Activated CD4-positive, CD25-positive, alpha-beta regulatory T cell treated with anti-CD3 and anti-CD28 coated beads, Interleukin-2, amount 50 U/mL, for 24 hours (primary cell): ENCODE measurements at regions not wholly inside any gene's neighbourhood (a gene's known extent, or its start where the extent isn't known, plus 50 kb on each side); places are given as distances from the start of the nearest gene placed in this dataset.

Experiments
- ATAC-seq, 2 donors: fragments of 150-1000 bp; cut with Tn5 transposase; one replicate each; pipeline ENCODE4 v1.10.0; 2021; ENCODE audit warnings: mild to moderate bottlenecking in 1 of 2, moderate library complexity in 1 of 2

DNA sequence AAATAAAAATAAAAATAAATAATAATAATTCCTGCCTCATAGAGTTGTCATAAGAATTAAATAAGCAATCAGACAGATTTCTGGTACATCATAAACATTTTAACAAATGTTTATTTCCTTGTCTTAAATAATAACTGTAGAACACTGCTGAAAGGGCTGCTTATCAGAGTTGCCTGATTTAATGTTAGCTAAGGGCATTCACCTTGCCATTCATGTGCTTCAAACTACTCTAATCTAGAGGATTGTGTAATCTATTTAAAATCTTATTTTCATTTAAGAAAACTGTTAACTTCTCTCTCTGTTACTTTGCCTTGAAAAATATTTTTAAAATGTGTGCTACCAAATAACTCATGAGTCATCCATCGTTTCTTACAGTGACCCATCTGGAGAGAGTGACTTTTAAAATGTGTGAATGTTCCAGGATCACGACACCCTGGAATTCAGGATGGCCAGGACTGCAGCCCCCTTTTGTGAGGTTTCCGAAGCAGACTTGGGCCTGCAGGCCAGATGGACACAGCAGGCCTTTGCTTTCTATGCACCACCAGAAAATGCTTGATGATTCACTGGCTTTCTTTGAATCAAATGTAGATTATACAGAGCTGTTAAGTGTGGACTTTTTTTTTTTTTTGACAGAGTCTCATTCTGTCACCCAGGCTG is 109.1 kb upstream of the TNS3 start:
- ATAC-seq = no peak

DNA sequence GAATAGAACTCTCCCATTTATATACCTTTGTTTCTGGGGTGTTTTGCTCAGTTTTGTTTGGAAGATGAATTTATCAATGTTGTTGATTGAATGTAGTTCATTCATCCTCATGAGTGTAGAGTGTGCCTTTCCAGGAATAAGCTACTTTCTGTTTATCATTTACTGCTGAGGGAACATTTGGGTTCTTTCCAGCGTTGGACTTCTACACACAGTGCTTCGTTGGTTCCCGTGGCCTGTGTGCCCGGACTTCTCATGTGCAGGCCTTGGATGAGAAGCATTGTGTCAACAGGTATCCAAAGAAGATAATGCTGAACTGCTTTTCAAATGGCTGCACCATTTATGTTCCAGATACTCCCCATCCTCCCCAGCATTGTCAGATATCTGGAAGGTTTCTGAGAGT is 107.6 kb upstream of the TNS3 start:
- ATAC-seq = no peak

- no peak for ATAC-seq
These were observed 106.6 kb upstream of the TNS3 start for GRCh38 chr7:47688311-47689100.

- ATAC-seq = no peak
These were observed 103.9 kb upstream of the TNS3 start for GRCh38 chr7:47685712-47686376.

DNA sequence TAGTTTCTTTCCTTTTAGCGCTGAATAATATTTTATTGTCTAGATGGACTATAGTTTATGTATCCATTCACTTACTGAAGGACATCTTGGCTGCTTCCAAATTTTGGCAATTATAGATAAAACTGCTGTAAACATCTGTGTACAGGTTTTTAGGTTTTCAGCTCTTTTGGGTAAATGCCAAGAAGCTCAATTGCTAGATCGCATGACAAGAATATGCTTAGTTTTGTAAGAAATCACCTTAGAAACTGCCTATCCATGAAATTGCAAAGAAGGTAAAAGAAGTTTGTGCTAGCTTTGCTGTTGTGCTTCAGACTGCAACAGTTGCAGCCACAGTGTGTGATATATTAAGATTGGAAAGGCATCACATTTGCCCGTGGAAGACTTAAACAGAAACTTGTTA is 103.2 kb upstream of the TNS3 start:
- ATAC-seq = no peak

GRCh38 chr7:47684728-47685127 is 102.8 kb upstream of the TNS3 start:
- no peak for ATAC-seq

- no peak for ATAC-seq
These were observed 101.6 kb upstream of the TNS3 start for GRCh38 chr7:47683485-47683898.

DNA sequence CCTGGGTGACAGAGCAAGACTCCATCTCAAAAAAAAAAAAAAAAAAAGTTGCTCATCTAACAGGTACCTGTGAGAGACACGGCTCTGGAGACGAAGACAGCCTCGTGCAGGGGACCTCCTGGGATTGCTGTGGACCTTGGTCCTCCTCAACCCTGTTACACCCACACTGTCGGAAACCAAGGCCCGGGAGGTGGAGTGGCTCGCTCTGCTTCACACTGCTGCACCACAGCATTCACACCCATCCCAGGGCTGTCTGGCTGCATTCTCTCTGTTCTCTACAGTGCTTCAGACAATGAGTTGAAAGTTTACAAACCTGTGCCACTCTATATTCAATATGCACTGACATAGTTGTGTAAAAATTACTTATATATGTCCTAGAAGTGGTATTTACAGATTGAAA is 101.0 kb upstream of the TNS3 start:
- ATAC-seq = no peak

DNA sequence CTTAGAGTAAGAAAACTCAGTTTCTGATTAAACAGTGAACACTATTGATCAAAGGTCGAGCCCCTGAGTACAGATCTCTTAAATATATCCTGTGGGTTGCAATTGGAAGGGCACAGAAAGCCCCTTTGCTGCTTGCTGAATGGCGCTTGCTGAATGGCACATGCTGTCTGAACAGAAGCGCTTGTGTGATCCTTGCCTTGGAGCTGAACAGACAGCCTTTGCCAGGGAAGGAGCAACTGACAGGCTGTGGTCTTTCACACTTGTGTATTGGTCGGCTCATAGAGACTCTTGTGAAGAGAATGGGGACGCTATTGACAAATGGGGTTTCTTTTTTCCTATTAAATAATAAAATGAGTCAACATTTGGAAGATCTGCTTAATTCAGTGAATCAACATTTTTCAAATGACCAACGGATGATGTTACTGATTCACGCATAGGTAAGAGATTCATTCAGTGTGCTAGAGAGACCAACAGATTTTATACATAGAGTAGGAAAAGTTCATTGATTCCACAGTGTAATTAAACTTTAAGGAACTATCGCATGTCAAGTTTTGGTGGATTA is 99.4 kb upstream of the TNS3 start:
- ATAC-seq = no peak

- no peak for ATAC-seq
These were observed 96.9 kb upstream of the TNS3 start for GRCh38 chr7:47678641-47679380.

DNA sequence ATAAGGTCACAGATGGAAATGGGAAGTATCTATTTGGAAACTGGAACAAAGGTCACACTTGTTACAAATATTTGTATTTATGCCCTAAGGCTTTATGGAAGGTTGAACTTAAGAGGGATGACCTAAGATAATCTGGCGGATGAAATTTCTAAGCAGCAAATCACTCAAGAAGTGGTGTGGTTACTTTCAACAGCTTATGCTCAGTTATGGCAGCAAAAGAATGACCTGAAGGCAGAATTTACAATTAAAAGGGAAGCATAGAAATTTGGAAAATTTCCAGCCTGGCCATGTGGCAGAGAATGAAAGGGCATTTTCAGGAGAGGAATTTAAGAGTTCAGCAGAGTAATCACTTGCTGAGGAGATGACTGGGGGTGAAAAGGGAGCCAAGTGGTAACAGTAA is 95.8 kb upstream of the TNS3 start:
- no peak for ATAC-seq

- ATAC-seq = no peak
These were observed 95.2 kb upstream of the TNS3 start for GRCh38 chr7:47677093-47677492.

DNA sequence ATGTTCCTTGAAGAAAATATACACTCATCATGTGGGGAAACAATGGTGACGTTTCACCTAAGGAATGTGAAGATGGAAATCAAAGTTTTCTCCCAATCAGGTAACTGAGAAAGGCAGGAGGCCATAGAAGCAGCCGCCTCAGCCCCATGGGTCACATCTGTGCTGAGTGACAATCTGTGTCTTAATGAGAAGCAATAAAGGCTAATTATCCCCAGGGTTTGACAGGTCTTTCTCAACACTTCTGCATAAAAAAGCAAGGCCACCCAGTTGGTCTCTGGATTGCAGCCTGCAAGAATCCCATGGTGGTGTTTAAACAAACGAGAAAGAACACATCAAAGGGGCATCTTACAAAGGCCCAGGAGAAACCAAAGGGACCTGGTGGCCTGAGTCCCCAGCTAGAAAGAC is 91.1 kb upstream of the TNS3 start:
- ATAC-seq = no peak

GRCh38 chr7:47672271-47672791 is 90.4 kb upstream of the TNS3 start:
- ATAC-seq = no peak

- no peak for ATAC-seq
These were observed 89.4 kb upstream of the TNS3 start for GRCh38 chr7:47671358-47671757.

GRCh38 chr7:47670729-47671128 is 88.8 kb upstream of the TNS3 start:
- no peak for ATAC-seq

- ATAC-seq = no peak
These were observed 88.0 kb upstream of the TNS3 start for GRCh38 chr7:47669901-47670384.

- peak; percentile 56 to 65 for ATAC-seq
These were observed 87.4 kb upstream of the TNS3 start for GRCh38 chr7:47669178-47669891.

DNA sequence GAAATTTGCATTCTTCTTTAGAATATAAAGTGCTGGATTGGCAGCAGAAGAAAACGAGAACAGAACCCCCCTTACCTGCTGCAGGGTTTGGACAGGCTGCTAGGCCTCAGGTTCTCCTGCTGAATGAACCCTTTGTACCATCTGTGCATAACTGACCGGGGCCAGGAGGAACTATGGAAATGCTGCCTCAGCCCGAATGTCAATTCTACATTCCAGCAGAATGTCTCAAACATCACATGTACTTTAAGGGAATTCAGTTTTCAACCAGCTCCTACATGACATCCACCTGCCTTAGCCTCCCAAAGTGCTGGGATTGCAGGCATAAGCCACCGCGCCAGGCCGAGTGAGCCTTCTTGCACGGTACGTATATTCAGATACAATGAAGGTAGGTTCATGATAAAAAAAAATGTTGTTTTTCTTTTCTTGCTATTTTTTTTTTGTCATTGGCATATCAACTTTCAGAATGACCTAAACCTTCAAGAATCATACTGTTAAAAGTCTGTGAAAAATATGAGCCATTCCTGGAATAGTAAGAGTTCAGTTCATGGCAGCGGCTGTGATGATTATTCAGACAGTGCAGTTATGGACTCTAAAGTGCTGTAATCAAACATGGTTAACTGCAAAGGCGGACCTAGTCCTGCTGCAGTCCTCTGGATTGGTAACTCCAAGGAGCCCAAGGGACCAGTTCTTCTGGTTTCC is 84.4 kb upstream of the TNS3 start:
- ATAC-seq = no peak

- ATAC-seq = no peak
These were observed 82.8 kb upstream of the TNS3 start for GRCh38 chr7:47664650-47665195.

DNA sequence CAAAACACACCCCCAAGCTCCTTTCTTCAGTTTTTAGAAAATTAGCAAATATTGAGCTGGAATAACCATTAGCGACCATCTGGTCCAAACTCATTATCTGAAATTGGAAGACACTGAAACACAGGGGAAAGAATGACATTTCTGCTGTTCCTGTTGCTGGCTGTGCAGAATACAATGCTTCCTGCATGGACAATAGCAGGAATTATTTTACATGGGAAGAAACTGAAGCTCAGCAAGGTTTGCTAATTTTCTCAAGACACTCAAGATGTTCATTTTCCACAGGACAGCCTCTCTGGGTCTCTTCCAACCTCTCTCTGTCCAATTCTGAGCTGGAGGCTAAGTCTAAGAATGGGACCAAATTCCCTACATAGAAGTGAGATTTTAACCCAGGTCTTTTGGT is 81.9 kb upstream of the TNS3 start:
- ATAC-seq = no peak
